Putamen (tissue), 1 donor: ENCODE measurements at regions not wholly inside any gene's neighbourhood (a gene's known extent, or its start where the extent isn't known, plus 50 kb on each side); places are given as distances from the start of the nearest gene placed in this dataset.

Source experiments
- DNase-seq: peaks from one replicate; pipeline ENCODE4 v3.0.0-alpha.2; 2016; ENCODE audit warnings: low spot score

- no peak for DNase-seq
These were observed 63.7 kb downstream of the SPCS3 start for GRCh38 chr4:176383273-176384077.

GRCh38 chr4:176385601-176386000 lies 65.8 kb downstream of the SPCS3 start:
- no peak for DNase-seq

- no peak for DNase-seq
These were observed 67.8 kb downstream of the SPCS3 start for GRCh38 chr4:176387571-176387970.

- DNase-seq, result no peak
These were observed 73.7 kb downstream of the SPCS3 start for GRCh38 chr4:176393306-176394013.

GRCh38 chr4:176400816-176401461 lies 81.2 kb downstream of the SPCS3 start:
- no peak for DNase-seq

- no peak for DNase-seq
These were observed 84.9 kb downstream of the SPCS3 start for GRCh38 chr4:176404621-176405020.

- DNase-seq, result no peak
These were observed 86.5 kb downstream of the SPCS3 start for GRCh38 chr4:176406297-176406696.

GRCh38 chr4:176406736-176407135 lies 87.0 kb downstream of the SPCS3 start:
- DNase-seq, result no peak

- DNase-seq, result no peak
These were observed 89.9 kb downstream of the SPCS3 start for GRCh38 chr4:176409627-176410026.

- DNase-seq, result no peak
These were observed 93.4 kb downstream of the SPCS3 start for GRCh38 chr4:176413171-176413570.

GRCh38 chr4:176422001-176422400 lies 102.2 kb downstream of the SPCS3 start:
- no peak for DNase-seq

- DNase-seq, result no peak
These were observed 102.7 kb downstream of the SPCS3 start for GRCh38 chr4:176422511-176422910.

GRCh38 chr4:176425035-176425434 lies 105.3 kb downstream of the SPCS3 start:
- no peak for DNase-seq

- no peak for DNase-seq
These were observed 113.2 kb downstream of the SPCS3 start for GRCh38 chr4:176432811-176433540.

- no peak for DNase-seq
These were observed 114.2 kb downstream of the SPCS3 start for GRCh38 chr4:176433983-176434382.

GRCh38 chr4:176435901-176436292 lies 116.1 kb downstream of the SPCS3 start:
- DNase-seq, result no peak

- DNase-seq, result peak; percentile 74
These were observed 116.7 kb downstream of the SPCS3 start for GRCh38 chr4:176436293-176436973.

- no peak for DNase-seq
These were observed 118.0 kb downstream of the SPCS3 start for GRCh38 chr4:176437756-176438155.

- DNase-seq, result no peak
These were observed 118.6 kb downstream of the SPCS3 start for GRCh38 chr4:176438401-176438800.

GRCh38 chr4:176439611-176440010 lies 119.8 kb downstream of the SPCS3 start:
- DNase-seq, result no peak

GRCh38 chr4:176440698-176441097 lies 120.9 kb downstream of the SPCS3 start:
- no peak for DNase-seq

GRCh38 chr4:176441594-176441993 lies 121.8 kb downstream of the SPCS3 start:
- DNase-seq, result no peak
